M059J (cell line): ENCODE measurements at regions not wholly inside any gene's neighbourhood (a gene's known extent, or its start where the extent isn't known, plus 50 kb on each side); places are given as distances from the start of the nearest gene placed in this dataset.
"Not testable (repeated sequence)": the region's sequence is repeated elsewhere in the genome, so short reads cannot be mapped to it uniquely, and the experiment has no call there.

ENCODE experiments used
- DNase-seq: peaks from one replicate; pipeline ENCODE4 v3.0.0-alpha.2; 2012; ENCODE audit warnings: low read depth

DNA sequence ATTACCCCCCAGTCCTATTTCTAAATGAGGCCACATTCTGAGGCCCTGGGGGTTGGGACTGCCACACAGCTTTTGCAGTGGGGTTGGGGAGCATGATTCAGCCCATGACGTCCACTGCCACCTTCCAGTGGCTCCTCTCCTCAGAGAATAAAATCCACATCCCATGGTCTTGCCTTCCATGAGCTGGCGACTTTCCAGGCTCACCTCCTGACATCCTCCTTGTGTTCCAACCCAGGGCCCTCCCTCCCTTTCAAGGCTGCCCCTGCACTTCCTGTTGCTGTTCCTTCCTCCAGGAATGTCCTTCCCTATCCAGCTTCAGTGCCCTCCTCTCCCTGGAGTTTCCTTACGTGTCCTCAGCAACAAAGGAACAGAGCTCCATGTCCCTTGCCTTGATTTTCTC, 187.3 kb upstream of the ID2 start:
- no peak for DNase-seq

- no peak for DNase-seq
Observed at GRCh38 chr2:8495189-8495989, 186.5 kb upstream of the ID2 start.

DNA sequence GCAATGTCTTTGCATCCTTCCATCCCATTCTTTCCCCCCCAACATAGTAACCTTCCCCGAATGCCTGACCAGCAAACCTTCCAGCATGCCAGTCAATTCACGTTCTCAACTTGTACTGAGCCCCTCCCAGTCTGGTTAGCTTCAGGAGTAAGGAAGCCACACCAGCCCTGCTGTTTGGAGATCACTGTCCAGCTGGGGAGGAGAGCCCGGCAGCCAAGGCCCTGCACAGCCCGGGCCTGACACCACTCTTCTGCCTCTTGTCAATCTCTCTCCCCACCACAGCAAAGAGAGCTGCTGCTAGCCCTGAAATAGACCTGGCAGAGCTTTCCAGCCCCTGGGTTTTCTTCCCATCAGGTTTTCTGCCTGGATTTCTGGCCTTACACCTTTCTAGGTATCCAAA, 185.8 kb upstream of the ID2 start:
- DNase-seq = no peak

GRCh38 chr2:8496617-8497016, 185.2 kb upstream of the ID2 start:
- DNase-seq = no peak

GRCh38 chr2:8498994-8499393, 182.9 kb upstream of the ID2 start:
- DNase-seq = no peak

- DNase-seq = no peak
Observed at GRCh38 chr2:8500124-8501054, 181.5 kb upstream of the ID2 start.

- no peak for DNase-seq
Observed at GRCh38 chr2:8501061-8501720, 180.7 kb upstream of the ID2 start.

GRCh38 chr2:8502316-8502715, 179.5 kb upstream of the ID2 start:
- no peak for DNase-seq

- DNase-seq = no peak
Observed at GRCh38 chr2:8505311-8505920, 176.4 kb upstream of the ID2 start.

GRCh38 chr2:8506746-8507145, 175.1 kb upstream of the ID2 start:
- no peak for DNase-seq

DNA sequence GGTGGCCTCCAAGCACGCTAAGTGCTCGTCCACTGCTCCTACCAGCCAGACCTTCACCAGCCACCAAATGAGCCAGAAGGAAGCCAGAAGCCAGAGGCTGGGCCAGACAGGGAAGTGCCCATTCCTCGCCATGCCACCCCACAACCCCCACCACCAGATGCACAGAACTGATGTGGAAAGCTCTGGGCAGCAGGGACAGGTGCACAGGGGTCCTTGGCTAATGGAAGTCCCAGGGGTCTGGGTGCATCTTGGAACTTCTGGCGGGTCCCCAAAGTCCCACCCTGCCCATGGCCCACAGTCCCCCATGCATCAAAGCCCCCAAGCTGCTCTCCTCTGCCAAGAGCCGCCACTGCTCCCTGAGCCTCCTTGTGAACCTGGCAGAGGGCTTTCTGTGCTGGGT, 173.1 kb upstream of the ID2 start:
- DNase-seq = no peak

DNA sequence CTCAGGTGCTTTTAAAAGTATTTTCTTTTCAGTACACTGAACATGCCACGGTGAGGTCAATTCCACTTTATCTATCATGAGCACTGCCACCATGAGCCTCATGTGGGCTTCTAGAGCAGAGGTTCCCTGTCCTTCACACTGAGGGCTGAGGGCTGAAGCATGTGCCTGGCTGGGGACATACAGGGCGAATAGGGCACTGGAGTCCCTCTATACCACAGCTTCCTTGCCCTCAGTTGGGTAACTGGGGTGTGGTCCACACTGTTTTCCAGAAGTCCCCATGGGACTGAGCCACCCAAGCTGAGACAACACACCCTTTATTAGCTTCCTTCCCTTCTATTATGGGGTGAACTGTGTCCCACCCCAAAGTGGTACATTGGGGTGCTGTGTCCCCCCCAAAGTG, 172.2 kb upstream of the ID2 start:
- DNase-seq = no peak

- not testable (repeated sequence) for DNase-seq
Observed at GRCh38 chr2:8510055-8510454, 171.8 kb upstream of the ID2 start.

- DNase-seq = no peak
Observed at GRCh38 chr2:8510519-8510918, 171.3 kb upstream of the ID2 start.

GRCh38 chr2:8511868-8512612, 169.8 kb upstream of the ID2 start:
- peak; percentile 44 for DNase-seq

GRCh38 chr2:8513601-8514273, 168.1 kb upstream of the ID2 start:
- no peak for DNase-seq

DNA sequence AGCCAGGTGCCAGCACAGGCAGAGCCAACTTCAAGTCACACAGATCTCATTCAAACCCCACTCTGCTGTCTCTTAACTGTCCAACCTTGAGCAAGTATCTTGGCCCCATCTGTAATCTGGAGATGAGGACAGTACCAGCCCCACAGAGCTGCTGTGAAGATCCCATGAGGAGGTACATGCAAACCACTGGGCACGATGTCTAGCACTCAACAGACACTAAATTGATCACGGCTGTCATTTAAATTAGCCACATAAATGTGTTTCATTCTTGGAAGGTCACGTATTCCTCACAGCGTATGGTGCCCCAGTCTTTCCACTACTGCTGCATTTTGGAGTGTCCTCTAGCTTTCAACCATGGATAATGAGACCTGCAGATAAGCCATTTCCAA, 167.6 kb upstream of the ID2 start:
- DNase-seq = no peak

DNA sequence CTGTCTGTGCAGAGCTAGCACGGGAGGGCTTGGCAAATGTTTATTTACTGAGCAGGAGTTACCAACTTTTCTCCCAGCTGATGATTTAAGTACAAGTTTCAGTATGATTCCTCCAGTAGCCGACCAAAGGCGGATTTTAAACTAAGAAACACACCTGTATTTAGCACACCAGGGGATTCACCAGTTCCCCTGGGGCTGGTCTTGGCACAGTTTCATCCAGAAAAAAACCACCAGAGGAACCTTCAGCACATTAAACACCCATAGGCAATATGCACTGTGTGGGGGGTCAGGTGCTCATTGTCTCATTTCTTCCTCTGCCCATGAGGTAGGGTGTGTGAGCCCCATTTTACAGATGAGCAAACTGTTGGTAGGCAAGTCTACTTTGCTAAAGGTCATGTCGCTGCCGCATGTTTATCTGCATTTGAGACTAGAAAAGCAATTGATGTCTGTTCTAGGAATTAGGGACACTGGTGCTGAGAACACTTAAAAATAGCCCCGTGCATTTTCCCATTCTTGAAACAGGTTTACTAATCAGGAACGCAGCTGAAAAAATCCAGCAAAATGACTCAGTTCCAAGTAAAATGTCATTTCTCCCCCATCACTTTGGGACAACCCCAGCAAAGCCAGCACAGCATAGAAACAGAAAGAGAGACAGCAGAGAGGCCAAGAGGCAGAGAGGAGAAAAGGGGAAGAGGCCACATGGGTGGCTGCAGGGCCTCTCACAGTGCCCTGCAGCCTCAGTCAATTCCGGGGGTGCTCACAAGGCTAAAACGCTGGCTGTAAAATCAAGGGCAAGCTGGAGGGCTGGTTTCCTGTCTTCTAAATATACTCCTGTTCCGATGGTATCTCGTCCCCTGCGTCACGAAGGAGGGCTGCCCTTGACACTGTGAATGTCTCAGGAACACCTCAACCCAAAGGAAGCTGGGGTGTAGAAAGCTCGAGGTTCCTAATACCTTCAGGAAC, 166.8 kb upstream of the ID2 start:
- DNase-seq = no peak

- no peak for DNase-seq
Observed at GRCh38 chr2:8515864-8516533, 165.9 kb upstream of the ID2 start.
